ENCODE measurements at regions not wholly inside any gene's neighbourhood (a gene's known extent, or its start where the extent isn't known, plus 50 kb on each side); places are given as distances from the start of the nearest gene placed in this dataset.

- no peak overlapping the region for H3K27ac Mint-ChIP-seq
Observed at GRCh38 chr6:165091121-165091785, 218.2 kb downstream of the C6orf118 start.

DNA sequence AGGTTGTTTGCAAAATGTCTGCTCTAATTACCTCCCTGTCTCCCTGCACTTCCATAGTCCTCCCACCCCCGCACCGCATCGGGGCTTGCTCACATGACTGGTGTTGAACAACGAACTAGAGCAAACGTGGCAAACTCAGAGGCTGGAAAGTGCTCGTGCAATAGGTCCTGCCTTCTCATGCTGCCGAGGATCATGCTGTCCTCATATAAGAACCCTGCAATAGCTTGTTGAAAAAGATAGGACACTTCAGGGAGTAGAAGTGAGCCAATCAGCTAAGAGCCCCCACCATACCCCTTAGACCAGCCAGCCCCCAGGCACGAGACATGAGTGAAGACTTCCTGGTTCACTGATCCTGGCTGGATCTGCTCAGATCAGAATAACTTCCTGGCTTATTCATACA is 219.2 kb downstream of the C6orf118 start:
- intact Hi-C loops (cut with micrococcal nuclease), result no loop called here
- no peak overlapping the region for H3K4me3 Mint-ChIP-seq
- peaks cover 26% of the 10 kb centered on the region for H3K9me3 Mint-ChIP-seq
- no peaks in the 10 kb centered on the region for H3K4me1 Mint-ChIP-seq (ENCODE audit: low read depth)
- H3K27me3 Mint-ChIP-seq, result no peaks in the 10 kb centered on the region
- no peaks in the 10 kb centered on the region for H3K36me3 Mint-ChIP-seq (ENCODE audit: low read depth)
- H3K27ac Mint-ChIP-seq, result no peak overlapping the region

More at GRCh38 chr6:165091121-165091785, 218.2 kb downstream of the C6orf118 start:
- no peaks in the 10 kb centered on the region for H3K36me3 Mint-ChIP-seq (ENCODE audit: low read depth)
- no peak overlapping the region for H3K4me3 Mint-ChIP-seq
- peaks cover 26% of the 10 kb centered on the region for H3K9me3 Mint-ChIP-seq
- intact Hi-C loops (cut with micrococcal nuclease), result no loop called here
- H3K4me1 Mint-ChIP-seq (ENCODE audit: low read depth), result no peaks in the 10 kb centered on the region
- H3K27me3 Mint-ChIP-seq, result no peaks in the 10 kb centered on the region

DNA sequence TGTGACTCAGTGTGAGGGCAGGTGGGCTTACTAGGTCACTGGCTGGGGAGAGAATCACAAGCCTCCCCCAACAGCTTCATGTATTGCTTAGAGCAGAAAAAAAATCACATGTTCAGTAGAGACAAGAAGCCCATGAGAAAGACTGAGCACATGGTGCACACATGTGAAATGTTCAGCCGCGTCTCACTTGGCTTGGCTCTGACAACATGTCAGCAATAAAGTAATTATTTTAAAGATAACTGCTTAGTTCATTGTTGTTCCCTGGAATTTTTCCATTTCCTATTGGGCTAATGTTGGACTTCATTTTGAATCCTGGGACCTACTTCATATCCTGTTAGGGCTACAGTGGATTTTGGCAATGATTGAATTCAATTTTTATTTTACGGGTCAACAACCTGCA is 222.6 kb downstream of the C6orf118 start:
- no peak overlapping the region for H3K27ac Mint-ChIP-seq
- no peaks in the 10 kb centered on the region for H3K36me3 Mint-ChIP-seq (ENCODE audit: low read depth)
- H3K4me3 Mint-ChIP-seq, result no peak overlapping the region
- no peaks in the 10 kb centered on the region for H3K4me1 Mint-ChIP-seq (ENCODE audit: low read depth)
- H3K27me3 Mint-ChIP-seq, result no peaks in the 10 kb centered on the region
- intact Hi-C loops (cut with micrococcal nuclease), result no loop called here
- peaks cover 25% of the 10 kb centered on the region for H3K9me3 Mint-ChIP-seq

DNA sequence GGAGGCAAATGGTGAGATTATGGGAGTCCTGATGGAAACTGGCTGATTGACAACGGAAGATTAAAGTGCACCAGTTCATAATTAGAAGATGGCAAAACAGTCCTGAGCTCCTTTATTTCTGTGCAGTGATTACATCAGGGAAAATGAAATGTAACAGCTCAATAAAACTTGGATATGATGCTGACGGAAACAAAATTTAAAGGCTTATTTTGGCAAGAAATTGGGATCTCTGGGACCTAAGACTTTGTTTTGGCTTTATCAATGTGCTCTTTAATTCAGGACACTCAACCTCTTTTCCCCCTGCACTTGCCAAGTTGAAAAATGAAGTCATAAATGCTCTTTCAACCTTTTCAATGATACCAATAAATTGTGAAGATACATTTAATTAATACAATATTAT is 226.8 kb downstream of the C6orf118 start:
- intact Hi-C loops (cut with micrococcal nuclease), result no loop called here
- H3K27me3 Mint-ChIP-seq, result no peaks in the 10 kb centered on the region
- H3K36me3 Mint-ChIP-seq (ENCODE audit: low read depth), result no peaks in the 10 kb centered on the region
- no peaks in the 10 kb centered on the region for H3K4me1 Mint-ChIP-seq (ENCODE audit: low read depth)
- H3K4me3 Mint-ChIP-seq, result no peak overlapping the region
- no peak overlapping the region for H3K27ac Mint-ChIP-seq
- peaks cover 17% of the 10 kb centered on the region for H3K9me3 Mint-ChIP-seq

DNA sequence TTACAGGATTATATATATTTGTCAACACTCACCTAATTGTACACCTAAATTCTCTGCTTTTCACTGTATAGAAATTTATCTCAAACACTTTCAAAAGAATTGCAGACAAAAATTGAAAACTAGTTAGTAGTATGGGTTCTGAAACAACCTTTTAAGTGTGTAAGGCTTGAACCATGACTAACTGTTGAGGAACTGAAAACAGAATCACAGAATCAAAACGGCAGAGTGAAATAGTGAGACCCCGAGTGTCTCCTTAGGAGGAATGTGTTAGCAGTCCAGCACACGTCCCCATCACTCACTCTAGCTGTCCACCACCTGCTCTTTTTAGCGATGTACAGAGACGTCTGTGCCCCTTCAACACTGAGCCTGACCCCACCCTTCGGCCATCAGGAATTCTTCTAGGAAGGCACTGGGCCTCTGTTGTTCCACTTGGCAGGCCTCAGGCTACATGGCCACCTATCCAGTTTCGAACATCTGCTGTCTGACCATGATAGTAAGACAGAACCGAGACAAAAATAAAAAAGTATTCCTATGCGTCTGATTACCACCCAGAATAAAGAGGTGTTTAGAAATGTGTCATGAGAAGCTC is 227.4 kb downstream of the C6orf118 start:
- Mint-ChIP-seq H3K9me3 (peaks cover 17% of the 10 kb centered on the region), H3K4me1 (ENCODE audit: low read depth) (no peaks in the 10 kb centered on the region), H3K4me3 (no peak overlapping the region), H3K27me3 (no peaks in the 10 kb centered on the region), H3K27ac (no peak overlapping the region), H3K36me3 (ENCODE audit: low read depth) (no peaks in the 10 kb centered on the region)
- intact Hi-C loops (cut with micrococcal nuclease), result no loop called here

- H3K27me3 Mint-ChIP-seq, result no peaks in the 10 kb centered on the region
- H3K36me3 Mint-ChIP-seq (ENCODE audit: low read depth), result no peaks in the 10 kb centered on the region
- intact Hi-C loops (cut with micrococcal nuclease), result no loop called here
- peaks cover 8% of the 10 kb centered on the region for H3K9me3 Mint-ChIP-seq
- H3K4me1 Mint-ChIP-seq (ENCODE audit: low read depth), result no peaks in the 10 kb centered on the region
- no peak overlapping the region for H3K4me3 Mint-ChIP-seq
- H3K27ac Mint-ChIP-seq, result no peak overlapping the region
Observed at GRCh38 chr6:165077876-165078275, 231.5 kb downstream of the C6orf118 start.

- H3K27me3 Mint-ChIP-seq, result no peaks in the 10 kb centered on the region
- intact Hi-C loops (cut with micrococcal nuclease), result no loop called here
- H3K9me3 Mint-ChIP-seq, result peaks cover 14% of the 10 kb centered on the region
- H3K27ac Mint-ChIP-seq, result no peak overlapping the region
- H3K4me3 Mint-ChIP-seq, result no peak overlapping the region
- no peaks in the 10 kb centered on the region for H3K36me3 Mint-ChIP-seq (ENCODE audit: low read depth)
- no peaks in the 10 kb centered on the region for H3K4me1 Mint-ChIP-seq (ENCODE audit: low read depth)
Observed at GRCh38 chr6:165071906-165072305, 237.5 kb downstream of the C6orf118 start.

- H3K4me3 Mint-ChIP-seq, result no peak overlapping the region
- H3K4me1 Mint-ChIP-seq (ENCODE audit: low read depth), result no peaks in the 10 kb centered on the region
- no peaks in the 10 kb centered on the region for H3K27me3 Mint-ChIP-seq
- H3K36me3 Mint-ChIP-seq (ENCODE audit: low read depth), result no peaks in the 10 kb centered on the region
- intact Hi-C loops (cut with micrococcal nuclease), result no loop called here
- no peak overlapping the region for H3K27ac Mint-ChIP-seq
- peaks cover 68% of the 10 kb centered on the region for H3K9me3 Mint-ChIP-seq
Observed at GRCh38 chr6:165060720-165061119, 248.7 kb downstream of the C6orf118 start.

DNA sequence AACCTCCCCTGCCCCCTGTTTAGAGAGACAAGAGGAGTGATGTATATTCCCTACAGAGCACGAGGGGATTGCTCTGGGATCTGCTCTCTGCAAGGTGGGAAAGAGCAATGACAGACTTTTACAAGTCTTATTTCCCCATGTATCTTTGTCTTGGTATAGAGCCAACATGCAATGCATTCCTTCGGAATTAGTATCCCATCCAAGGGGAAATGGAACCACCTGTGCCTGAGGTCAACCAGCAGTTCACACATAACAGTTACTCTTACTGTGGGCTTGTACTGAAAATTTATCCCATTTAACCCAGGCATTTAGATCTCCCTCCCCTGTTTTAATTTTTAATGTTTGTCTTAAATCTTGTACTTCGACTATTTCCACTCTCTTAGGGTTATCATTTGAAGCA is 250.4 kb downstream of the C6orf118 start:
- no peak overlapping the region for H3K4me3 Mint-ChIP-seq
- H3K27me3 Mint-ChIP-seq, result no peaks in the 10 kb centered on the region
- no peak overlapping the region for H3K27ac Mint-ChIP-seq
- H3K4me1 Mint-ChIP-seq (ENCODE audit: low read depth), result no peaks in the 10 kb centered on the region
- peaks cover 53% of the 10 kb centered on the region for H3K9me3 Mint-ChIP-seq
- intact Hi-C loops (cut with micrococcal nuclease), result no loop called here
- no peaks in the 10 kb centered on the region for H3K36me3 Mint-ChIP-seq (ENCODE audit: low read depth)

- no peaks in the 10 kb centered on the region for H3K36me3 Mint-ChIP-seq (ENCODE audit: low read depth)
- intact Hi-C loops (cut with micrococcal nuclease), result no loop called here
- H3K9me3 Mint-ChIP-seq, result peaks cover 41% of the 10 kb centered on the region
- H3K27me3 Mint-ChIP-seq, result no peaks in the 10 kb centered on the region
- H3K27ac Mint-ChIP-seq, result no peak overlapping the region
- H3K4me3 Mint-ChIP-seq, result no peak overlapping the region
- H3K4me1 Mint-ChIP-seq (ENCODE audit: low read depth), result no peaks in the 10 kb centered on the region
Observed at GRCh38 chr6:165056292-165056691, 253.1 kb downstream of the C6orf118 start.

DNA sequence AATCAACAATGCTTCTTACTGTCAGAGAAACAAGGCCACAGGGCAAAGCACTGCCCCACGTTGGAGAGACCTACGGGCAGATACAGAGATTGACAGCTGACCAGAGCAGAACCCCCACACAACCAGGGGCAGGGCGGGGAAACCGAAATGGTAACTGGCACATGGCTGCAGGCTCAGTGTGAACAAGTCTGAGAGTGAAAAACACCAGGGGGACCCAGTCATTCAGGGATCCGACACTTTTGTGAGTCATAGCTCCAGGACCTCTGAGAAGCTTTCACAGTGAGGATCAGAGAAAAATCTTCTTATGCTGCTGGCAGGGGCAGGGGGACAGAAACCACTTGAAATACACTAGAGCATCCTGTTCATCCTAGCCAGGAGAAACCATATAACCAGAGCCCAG is 254.2 kb downstream of the C6orf118 start:
- no peak overlapping the region for H3K27ac Mint-ChIP-seq
- no peaks in the 10 kb centered on the region for H3K4me1 Mint-ChIP-seq (ENCODE audit: low read depth)
- peaks cover 34% of the 10 kb centered on the region for H3K9me3 Mint-ChIP-seq
- intact Hi-C loops (cut with micrococcal nuclease), result no loop called here
- no peaks in the 10 kb centered on the region for H3K36me3 Mint-ChIP-seq (ENCODE audit: low read depth)
- H3K4me3 Mint-ChIP-seq, result no peak overlapping the region
- no peaks in the 10 kb centered on the region for H3K27me3 Mint-ChIP-seq

DNA sequence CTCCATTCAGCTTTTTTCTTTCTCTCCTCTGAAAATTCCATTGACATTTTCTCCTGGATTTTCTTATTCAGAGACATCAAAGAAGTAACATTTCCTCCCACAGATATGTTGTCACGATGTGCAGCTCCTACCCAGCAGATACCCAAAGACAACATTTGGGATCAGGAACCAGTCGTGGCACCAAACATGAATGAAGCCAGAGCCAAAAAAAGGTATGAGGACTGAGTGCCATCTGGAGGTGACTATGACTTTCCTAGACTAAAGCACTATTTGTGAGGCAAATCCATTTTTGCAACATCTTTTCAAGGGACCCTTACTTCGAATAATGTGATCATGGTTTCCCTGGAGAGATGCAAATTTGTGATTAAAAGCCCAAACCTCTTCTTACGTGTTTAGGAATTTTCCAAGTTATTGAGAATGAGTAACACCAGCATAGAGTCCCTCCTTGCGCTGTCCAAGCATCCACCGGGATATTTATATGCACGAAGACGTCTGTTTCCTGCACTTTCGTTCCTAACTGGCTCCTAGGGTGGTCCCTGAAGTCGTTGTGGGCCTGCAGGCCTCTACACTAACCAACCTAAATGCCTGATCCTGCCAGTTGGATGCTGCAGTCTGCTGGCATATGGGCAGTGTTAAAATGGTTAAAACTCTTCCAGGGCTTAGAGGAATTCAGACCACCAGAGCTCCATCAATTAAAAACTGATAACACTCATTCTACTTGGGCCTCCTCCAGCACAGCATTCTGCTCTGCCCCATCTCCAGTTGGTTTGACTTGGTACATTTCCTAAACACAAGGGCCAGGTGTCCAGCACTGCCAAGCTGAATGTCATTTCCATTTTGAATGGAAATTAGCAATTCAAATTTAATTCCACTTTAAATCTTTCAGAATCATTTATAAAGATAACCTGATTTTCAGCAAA is 256.6 kb downstream of the C6orf118 start:
- Mint-ChIP-seq H3K4me1 (ENCODE audit: low read depth) (no peaks in the 10 kb centered on the region), H3K27me3 (no peaks in the 10 kb centered on the region), H3K27ac (no peak overlapping the region), H3K4me3 (no peak overlapping the region), H3K9me3 (peaks cover 43% of the 10 kb centered on the region), H3K36me3 (ENCODE audit: low read depth) (no peaks in the 10 kb centered on the region)
- intact Hi-C loops (cut with micrococcal nuclease), result no loop called here

- intact Hi-C loops (cut with micrococcal nuclease), result no loop called here
- Mint-ChIP-seq H3K4me1 (ENCODE audit: low read depth) (no peaks in the 10 kb centered on the region), H3K4me3 (no peak overlapping the region), H3K27me3 (no peaks in the 10 kb centered on the region), H3K9me3 (peaks cover 44% of the 10 kb centered on the region), H3K27ac (no peak overlapping the region), H3K36me3 (ENCODE audit: low read depth) (no peaks in the 10 kb centered on the region)
Observed at GRCh38 chr6:165049362-165049761, 260.0 kb downstream of the C6orf118 start.

- Mint-ChIP-seq H3K4me3 (no peak overlapping the region), H3K9me3 (peaks cover 58% of the 10 kb centered on the region)
- intact Hi-C loops (cut with micrococcal nuclease), result no loop called here
Observed at GRCh38 chr6:165047952-165048351, 261.5 kb downstream of the C6orf118 start.

More at GRCh38 chr6:165047952-165048351, 261.5 kb downstream of the C6orf118 start:
- no peaks in the 10 kb centered on the region for H3K27me3 Mint-ChIP-seq
- no peaks in the 10 kb centered on the region for H3K36me3 Mint-ChIP-seq (ENCODE audit: low read depth)
- no peak overlapping the region for H3K27ac Mint-ChIP-seq
- no peaks in the 10 kb centered on the region for H3K4me1 Mint-ChIP-seq (ENCODE audit: low read depth)
